Spleen (tissue), 11 donors: ENCODE measurements at regions not wholly inside any gene's neighbourhood (a gene's known extent, or its start where the extent isn't known, plus 50 kb on each side); places are given as distances from the start of the nearest gene placed in this dataset.

Source experiments
- DNase-seq: peaks from one replicate; pipeline ENCODE4 v3.0.0-alpha.2; 2020
- H3K27ac ChIP-seq, 8 donors: fragments of 200-600 bp; sonication (generic) in 7 of 8; 1 replicate in 4 of 8; 2 replicates in 4 of 8; pipeline versions ENCODE4 v1.5.0 to v1.8.0; 2016 to 2021; ENCODE audit warnings: inconsistent platforms in 4 of 8, mild to moderate bottlenecking in 4 of 8, moderate library complexity in 1 of 8
- H3K27me3 ChIP-seq, 7 donors: fragments of 200-600 bp; sonication (generic) in 6 of 7; replicated peaks in 1 of 7; 1 replicate in 4 of 7; 2 replicates in 3 of 7; pipeline versions ENCODE4 v1.5.0 to v1.8.0; 2016 to 2021; ENCODE audit warnings: inconsistent platforms in 3 of 7, mild to moderate bottlenecking in 1 of 7
- H3K36me3 ChIP-seq, 6 donors: fragments of 200-600 bp; sonication (generic) in 5 of 6; 1 replicate in 4 of 6; 2 replicates in 2 of 6; pipeline versions ENCODE4 v1.5.0 to v1.8.0; 2016 to 2021; ENCODE audit warnings: inconsistent platforms in 2 of 6
- H3K4me1 ChIP-seq, 6 donors: fragments of 200-600 bp; sonication (generic) in 5 of 6; 1 replicate in 3 of 6; 2 replicates in 3 of 6; pipeline versions ENCODE4 v1.5.0 to v1.8.0; 2016 to 2021; ENCODE audit warnings: inconsistent platforms in 3 of 6
- H3K4me3 ChIP-seq, 8 donors: fragments of 200-600 bp; sonication (generic) in 7 of 8; 1 replicate in 4 of 8; 2 replicates in 4 of 8; pipeline versions ENCODE4 v1.5.0 to v1.8.0; 2016 to 2021; ENCODE audit warnings: inconsistent platforms in 4 of 8, mild to moderate bottlenecking in 4 of 8, moderate library complexity in 2 of 8
- H3K9me3 ChIP-seq, 8 donors: fragments of 200-600 bp; sonication (generic) in 7 of 8; 1 replicate in 4 of 8; 2 replicates in 4 of 8; pipeline versions ENCODE4 v1.5.0 to v1.8.0; 2016 to 2021; ENCODE audit warnings: inconsistent platforms in 4 of 8
- POLR2A ChIP-seq, 3 donors: fragments of 450-650 bp; IDR thresholded peaks; one replicate each; pipeline ENCODE4 v1.5.1; 2017; ENCODE audit warnings: antibody characterized with exemption in 3 of 3, mild to moderate bottlenecking in 1 of 3
- POLR2AphosphoS5 ChIP-seq, 3 donors: sonication (generic); formaldehyde crosslinking; IDR thresholded peaks; one replicate each; pipeline ENCODE4 v1.5.1; 2017; ENCODE audit warnings: antibody characterized with exemption in 3 of 3
- WGBS, 5 donors: extraction: QIAGEN DNeasy Blood & Tissue Kit in 3 of 5; methylation state at CpG; one replicate each; pipeline versions ENCODE4 v1.1.5 to v1.1.7; 2013 to 2018; 5-methylcytosine and 5-hydroxymethylcytosine counted together
- intact Hi-C: fragments of 100-400 bp; cut with DNase I; formaldehyde crosslinking; loops from one replicate; pipeline ENCODE4 v1.15.0; 2023; ENCODE audit warnings: low total_unique reads
- TF ChIP-seq, protein P1 (sequence below), 11 experiments: fragments of 200-600 bp in 7 of 11; fragments of 450-650 bp in 4 of 11; sonication (generic) in 4 of 11; IDR thresholded peaks in 8 of 11; conservative IDR thresholded peaks in 3 of 11; 1 replicate in 7 of 11; 2 replicates in 4 of 11; pipeline versions ENCODE4 v1.4.0 to v1.8.0; 2016 to 2021; ENCODE audit warnings: antibody characterized with exemption in 11 of 11, inconsistent platforms in 4 of 11, mild to moderate bottlenecking in 1 of 11
- donor health status: healthy with polysubstance abuse.
- donor health status: DM: no; HTN: no; CAD: no; lungs with moderate emphysema.
- donor health status: DM: no; HTN: no; CAD: no.
- donor health status: Bipolar disorder and iron deficiency.
- donor health status: healthy.
- donor health status: DM: no; HTN: no; CAD: no.
- donor health status: DM: yes; HTN: yes; CAD: no.

DNA sequence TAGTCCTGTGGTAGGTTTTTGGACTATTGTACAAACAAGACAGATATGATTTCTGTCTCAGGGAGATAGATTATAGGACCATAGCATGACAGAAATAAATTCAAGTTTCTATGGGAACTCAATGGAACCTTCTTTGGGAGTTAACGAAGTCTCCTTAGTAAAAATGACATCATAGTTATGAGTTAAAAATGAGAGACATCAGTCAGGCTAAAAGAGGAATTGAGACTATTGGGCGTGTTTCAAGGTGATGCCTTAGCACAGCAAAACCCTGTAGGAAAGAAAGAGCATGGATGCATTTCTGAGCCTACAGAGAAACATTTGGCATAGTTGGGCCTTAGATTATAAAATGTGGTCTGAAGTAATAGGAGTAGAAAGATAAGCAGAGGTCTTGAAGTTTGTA, 1909.1 kb upstream of the PCDH7 start:
- no peak overlapping the region for H3K27ac ChIP-seq
- H3K36me3 ChIP-seq = no peaks in the 10 kb centered on the region
- no peaks in the 10 kb centered on the region for H3K4me1 ChIP-seq
- peaks cover 0 to 52% (median 26%) of the 10 kb centered on the region in 8 donors for H3K9me3 ChIP-seq
- TF ChIP-seq POLR2AphosphoS5 (IDR thresholded peaks at IDR 0.05) (no peak), POLR2A (IDR thresholded peaks at IDR 0.05) (no peak)
- TF ChIP-seq, protein P1, sequence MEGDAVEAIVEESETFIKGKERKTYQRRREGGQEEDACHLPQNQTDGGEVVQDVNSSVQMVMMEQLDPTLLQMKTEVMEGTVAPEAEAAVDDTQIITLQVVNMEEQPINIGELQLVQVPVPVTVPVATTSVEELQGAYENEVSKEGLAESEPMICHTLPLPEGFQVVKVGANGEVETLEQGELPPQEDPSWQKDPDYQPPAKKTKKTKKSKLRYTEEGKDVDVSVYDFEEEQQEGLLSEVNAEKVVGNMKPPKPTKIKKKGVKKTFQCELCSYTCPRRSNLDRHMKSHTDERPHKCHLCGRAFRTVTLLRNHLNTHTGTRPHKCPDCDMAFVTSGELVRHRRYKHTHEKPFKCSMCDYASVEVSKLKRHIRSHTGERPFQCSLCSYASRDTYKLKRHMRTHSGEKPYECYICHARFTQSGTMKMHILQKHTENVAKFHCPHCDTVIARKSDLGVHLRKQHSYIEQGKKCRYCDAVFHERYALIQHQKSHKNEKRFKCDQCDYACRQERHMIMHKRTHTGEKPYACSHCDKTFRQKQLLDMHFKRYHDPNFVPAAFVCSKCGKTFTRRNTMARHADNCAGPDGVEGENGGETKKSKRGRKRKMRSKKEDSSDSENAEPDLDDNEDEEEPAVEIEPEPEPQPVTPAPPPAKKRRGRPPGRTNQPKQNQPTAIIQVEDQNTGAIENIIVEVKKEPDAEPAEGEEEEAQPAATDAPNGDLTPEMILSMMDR (IDR thresholded peaks at IDR 0.05 in 8 of 11, conservative IDR thresholded peaks at IDR 0.05 in 3 of 11) = no peak
- no peaks in the 10 kb centered on the region for H3K27me3 ChIP-seq
- 67 to 76% (median 73%) methylated on average over 2 of the region's 2 CpGs for WGBS, 5 donors
- no peak overlapping the region for H3K4me3 ChIP-seq
- no peak for DNase-seq
- intact Hi-C loops = no loop called here

DNA sequence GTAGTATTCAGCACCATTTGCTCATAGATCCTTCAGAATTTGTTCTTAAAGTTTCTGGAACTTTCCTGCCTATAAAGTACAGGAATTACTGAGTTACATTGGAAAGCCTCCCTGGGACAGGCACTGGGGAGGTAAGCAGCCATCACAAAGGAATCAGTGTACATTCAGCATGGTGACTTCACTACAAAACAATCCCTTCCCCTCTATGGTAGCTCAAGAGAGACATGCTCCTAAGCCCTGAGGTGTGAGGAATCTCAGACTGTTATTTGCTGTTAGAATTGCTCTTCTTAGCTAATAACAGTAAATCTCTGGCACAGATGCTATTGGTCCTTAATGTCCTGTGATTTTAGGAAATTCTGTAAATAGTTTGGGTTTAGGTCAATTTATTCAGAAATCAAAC, 1898.0 kb upstream of the PCDH7 start:
- Histone ChIP-seq H3K9me3 (peaks cover 0 to 33% (median 13%) of the 10 kb centered on the region in 8 donors), H3K27me3 (no peaks in the 10 kb centered on the region), H3K36me3 (no peaks in the 10 kb centered on the region), H3K4me3 (no peak overlapping the region), H3K4me1 (no peaks in the 10 kb centered on the region), H3K27ac (no peak overlapping the region)
- DNase-seq = no peak
- intact Hi-C loops = no loop called here
- TF ChIP-seq POLR2AphosphoS5 (IDR thresholded peaks at IDR 0.05) = no peak
- TF ChIP-seq, protein P1 (IDR thresholded peaks at IDR 0.05 in 8 of 11, conservative IDR thresholded peaks at IDR 0.05 in 3 of 11) = no peak
- TF ChIP-seq POLR2A (IDR thresholded peaks at IDR 0.05) = no peak

DNA sequence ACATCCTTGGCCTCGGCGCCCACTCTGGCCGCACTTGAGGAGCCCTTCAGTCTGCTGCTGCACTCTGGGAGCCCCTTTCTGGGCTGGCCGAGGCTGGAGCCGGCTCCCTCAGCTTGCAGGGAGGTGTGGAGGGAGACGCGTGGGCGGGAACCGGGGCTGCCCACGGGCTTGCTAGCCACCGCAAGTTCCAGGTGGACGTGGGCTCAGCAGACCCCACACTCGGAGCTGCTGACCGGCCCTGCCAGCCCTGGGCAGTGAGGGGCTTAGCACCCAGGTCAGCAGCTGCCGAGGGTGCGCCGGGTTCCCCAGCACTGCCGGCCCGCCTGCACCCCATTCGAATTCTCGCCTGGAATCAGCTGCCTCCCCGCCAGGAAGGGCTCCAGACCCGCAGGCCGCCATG, 1892.3 kb upstream of the PCDH7 start:
- intact Hi-C loops = no loop called here
- TF ChIP-seq POLR2AphosphoS5 (IDR thresholded peaks at IDR 0.05) = no peak
- no peak for TF ChIP-seq POLR2A (IDR thresholded peaks at IDR 0.05)
- TF ChIP-seq, protein P1 (IDR thresholded peaks at IDR 0.05 in 8 of 11, conservative IDR thresholded peaks at IDR 0.05 in 3 of 11) = no peak
- Histone ChIP-seq H3K27ac (no peak overlapping the region), H3K4me3 (no peak overlapping the region), H3K4me1 (no peaks in the 10 kb centered on the region), H3K27me3 (no peaks in the 10 kb centered on the region), H3K36me3 (no peaks in the 10 kb centered on the region), H3K9me3 (peaks cover 0 to 34% (median 15%) of the 10 kb centered on the region in 8 donors)
- DNase-seq = no peak
- 89 to 97% (median 94%) methylated on average over 12 to 24 of the region's 24 CpGs for WGBS, 5 donors

DNA sequence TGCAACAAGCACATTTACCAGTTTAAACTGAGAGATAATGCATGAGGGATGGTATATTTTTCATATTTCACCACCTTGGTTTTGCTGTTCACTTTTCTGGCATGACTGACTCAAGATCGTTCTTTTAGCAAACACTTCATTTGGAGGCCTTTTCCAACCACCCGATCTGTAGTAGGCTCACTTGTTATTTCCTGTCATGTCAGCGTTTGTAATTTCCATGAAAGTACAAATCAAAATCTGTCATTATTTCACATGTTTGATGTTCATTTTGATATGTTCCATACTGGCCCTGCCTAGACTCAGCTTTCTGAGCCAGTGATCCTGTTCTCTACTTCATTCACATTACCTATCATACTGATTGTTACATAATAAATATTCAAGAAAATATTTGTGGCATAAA, 1888.3 kb upstream of the PCDH7 start:
- no peaks in the 10 kb centered on the region for H3K27me3 ChIP-seq
- H3K4me1 ChIP-seq = no peaks in the 10 kb centered on the region
- H3K36me3 ChIP-seq = no peaks in the 10 kb centered on the region
- intact Hi-C loops = no loop called here
- H3K27ac ChIP-seq = no peak overlapping the region
- no peak overlapping the region for H3K4me3 ChIP-seq
- 61 to 82% (median 73%) methylated on average over 3 of the region's 3 CpGs for WGBS, 5 donors
- H3K9me3 ChIP-seq = peaks cover 0 to 23% (median 11%) of the 10 kb centered on the region in 8 donors
- no peak for DNase-seq
- TF ChIP-seq POLR2AphosphoS5 (IDR thresholded peaks at IDR 0.05) (no peak), POLR2A (IDR thresholded peaks at IDR 0.05) (no peak)
- TF ChIP-seq, protein P1 (IDR thresholded peaks at IDR 0.05 in 8 of 11, conservative IDR thresholded peaks at IDR 0.05 in 3 of 11) = no peak
